Loucy (cell line): ENCODE measurements at regions not wholly inside any gene's neighbourhood (a gene's known extent, or its start where the extent isn't known, plus 50 kb on each side); places are given as distances from the start of the nearest gene placed in this dataset.

Source experiments
- H2AFZ ChIP-seq: fragments of 200-600 bp; sonication (generic); 2 replicates; pipeline ENCODE4 v1.6.0; 2016; ENCODE audit warnings: antibody characterized with exemption, mild to moderate bottlenecking, low read length, moderate library complexity
- H3F3A ChIP-seq: fragments of 200-600 bp; 2 replicates; pipeline ENCODE4 v1.6.0; 2016; ENCODE audit warnings: antibody characterized with exemption, low read depth, mild to moderate bottlenecking
- H3K27me3 ChIP-seq: fragments of 200-600 bp; sonication (generic); 2 replicates; pipeline ENCODE4 v1.6.1; 2014; ENCODE audit warnings: low read length, mild to moderate bottlenecking; ENCODE audit not compliant: insufficient read depth, poor library complexity, severe bottlenecking
- H3K36me3 ChIP-seq: fragments of 200-600 bp; sonication (generic); 2 replicates; pipeline ENCODE4 v1.6.1; 2016; ENCODE audit warnings: low read length; ENCODE audit not compliant: insufficient read depth
- H3K4me1 ChIP-seq: fragments of 200-600 bp; sonication (generic); 2 replicates; pipeline ENCODE4 v1.5.1; 2014; ENCODE audit warnings: low read length, mild to moderate bottlenecking; ENCODE audit not compliant: insufficient read depth, poor library complexity, severe bottlenecking
- H3K4me2 ChIP-seq: fragments of 200-600 bp; sonication (generic); 2 replicates; pipeline ENCODE4 v1.6.0; 2014; ENCODE audit warnings: antibody characterized with exemption, low read length, low read depth, mild to moderate bottlenecking; ENCODE audit not compliant: poor library complexity, severe bottlenecking
- H3K4me3 ChIP-seq: fragments of 200-600 bp; sonication (generic); 2 replicates; pipeline ENCODE4 v1.5.1; 2014; ENCODE audit warnings: low read length, mild to moderate bottlenecking, mixed read lengths; ENCODE audit not compliant: poor library complexity, severe bottlenecking
- H3K79me2 ChIP-seq: fragments of 200-600 bp; sonication (generic); 2 replicates; pipeline ENCODE4 v1.6.1; 2014; ENCODE audit warnings: low read length; ENCODE audit not compliant: insufficient read depth
- H3K9ac ChIP-seq: fragments of 200-600 bp; sonication (generic); 2 replicates; pipeline ENCODE4 v1.6.0; 2014; ENCODE audit warnings: mild to moderate bottlenecking, low read depth, low read length, moderate library complexity; ENCODE audit not compliant: poor library complexity, severe bottlenecking
- H3K9me2 ChIP-seq: fragments of 200-600 bp; sonication (generic); replicated peaks from 2 replicates; pipeline ENCODE4 v1.6.1; 2016; ENCODE audit warnings: low read depth, low read length, mixed read lengths
- H3K9me3 ChIP-seq: fragments of 200-600 bp; sonication (generic); 2 replicates; pipeline ENCODE4 v1.6.1; 2014; ENCODE audit warnings: mild to moderate bottlenecking, antibody characterized with exemption, low read length, low read depth; ENCODE audit not compliant: insufficient read depth
- H4K20me1 ChIP-seq: fragments of 200-600 bp; sonication (generic); 2 replicates; pipeline ENCODE4 v1.6.0; 2014; ENCODE audit warnings: antibody characterized with exemption, low read length, mild to moderate bottlenecking; ENCODE audit not compliant: insufficient read depth, poor library complexity, severe bottlenecking
- CTCF ChIP-seq: fragments of 200-600 bp; sonication (generic); conservative IDR thresholded peaks from 2 replicates; pipeline ENCODE4 v1.5.1; 2014; ENCODE audit warnings: mild to moderate bottlenecking, antibody characterized with exemption, low read length
- EZH2phosphoT487 ChIP-seq: fragments of 200-600 bp; IDR thresholded peaks from 2 replicates; pipeline ENCODE4 v1.6.1; 2018; ENCODE audit warnings: antibody characterized with exemption, mild to moderate bottlenecking, moderate library complexity, borderline replicate concordance

GRCh38 chr4:186347743-186348142 is 81.8 kb downstream of the F11 start:
- Histone ChIP-seq H3K79me2 (no peaks in the 10 kb centered on the region), H3K9me3 (peaks cover 16% of the 10 kb centered on the region; the same call in 1 of the 2 replicates), H3F3A (no peaks in the 10 kb centered on the region), H3K9me2 (no peaks in the 10 kb centered on the region), H3K36me3 (no peaks in the 10 kb centered on the region), H3K4me2 (no peak overlapping the region), H2AFZ (no peak overlapping the region), H3K4me3 (no peak overlapping the region), H3K9ac (no peak overlapping the region), H3K27me3 (no peaks in the 10 kb centered on the region), H3K4me1 (no peaks in the 10 kb centered on the region), H4K20me1 (no peaks in the 10 kb centered on the region)
- no peak for TF ChIP-seq CTCF
- TF ChIP-seq EZH2phosphoT487, result no peak

- Histone ChIP-seq H3K27me3 (no peaks in the 10 kb centered on the region), H3K36me3 (no peaks in the 10 kb centered on the region), H3F3A (no peaks in the 10 kb centered on the region), H3K4me2 (no peak overlapping the region), H3K9me3 (peaks cover 13% of the 10 kb centered on the region; the same call in 1 of the 2 replicates), H3K9me2 (no peaks in the 10 kb centered on the region), H2AFZ (no peak overlapping the region), H3K79me2 (no peaks in the 10 kb centered on the region), H4K20me1 (no peaks in the 10 kb centered on the region), H3K9ac (no peak overlapping the region), H3K4me3 (no peak overlapping the region), H3K4me1 (no peaks in the 10 kb centered on the region)
- TF ChIP-seq CTCF, result no peak
- TF ChIP-seq EZH2phosphoT487, result no peak
Observed at GRCh38 chr4:186345184-186345583, 79.2 kb downstream of the F11 start.

GRCh38 chr4:186342582-186342981 is 76.6 kb downstream of the F11 start:
- Histone ChIP-seq H3K27me3 (no peaks in the 10 kb centered on the region), H3K4me2 (no peak overlapping the region), H3K4me3 (no peak overlapping the region), H3K4me1 (no peaks in the 10 kb centered on the region), H3K9ac (no peak overlapping the region), H3K9me2 (no peaks in the 10 kb centered on the region), H3K79me2 (no peaks in the 10 kb centered on the region), H3K9me3 (peaks cover 11% of the 10 kb centered on the region; the same call in 1 of the 2 replicates), H2AFZ (no peak overlapping the region), H4K20me1 (no peaks in the 10 kb centered on the region), H3F3A (no peaks in the 10 kb centered on the region), H3K36me3 (no peaks in the 10 kb centered on the region)
- TF ChIP-seq CTCF, result no peak
- no peak for TF ChIP-seq EZH2phosphoT487
